Esophagus muscularis mucosa (tissue), 4 donors: ENCODE measurements at regions not wholly inside any gene's neighbourhood (a gene's known extent, or its start where the extent isn't known, plus 50 kb on each side); places are given as distances from the start of the nearest gene placed in this dataset.

Experiments used
- DNase-seq: peaks from one replicate; pipeline ENCODE4 v3.0.0-alpha.2; 2017; ENCODE audit errors: extremely low spot score
- H3K27ac ChIP-seq, 4 donors: fragments of 200-600 bp; sonication (generic); replicated peaks in 1 of 4; 1 replicate in 3 of 4; 2 replicates in 1 of 4; pipeline ENCODE4 v1.5.1; 2016 to 2019; ENCODE audit warnings: mild to moderate bottlenecking in 1 of 4
- H3K27me3 ChIP-seq, 4 donors: fragments of 200-600 bp; sonication (generic); one replicate each; pipeline versions ENCODE4 v1.5.1 to v1.6.0; 2016 to 2019
- H3K36me3 ChIP-seq, 4 donors: fragments of 200-600 bp; sonication (generic); one replicate each; pipeline ENCODE4 v1.5.1; 2016 to 2019
- H3K4me1 ChIP-seq, 4 donors: fragments of 200-600 bp; sonication (generic); one replicate each; pipeline ENCODE4 v1.5.1; 2016 to 2019
- H3K4me3 ChIP-seq, 4 donors: fragments of 200-600 bp; sonication (generic); 1 replicate in 2 of 4; 2 replicates in 2 of 4; pipeline ENCODE4 v1.5.1; 2016 to 2019; ENCODE audit warnings: mild to moderate bottlenecking in 4 of 4, moderate library complexity in 1 of 4
- H3K9me3 ChIP-seq, 4 donors: fragments of 200-600 bp; sonication (generic); 1 replicate in 3 of 4; 2 replicates in 1 of 4; pipeline ENCODE4 v1.5.1; 2016 to 2019
- CTCF ChIP-seq, 3 experiments: fragments of 200-600 bp in 2 of 3; fragments of 450-650 bp in 1 of 3; sonication (generic) in 2 of 3; IDR thresholded peaks; one replicate each; pipeline ENCODE4 v1.5.1; 2017 to 2019; ENCODE audit warnings: antibody characterized with exemption in 3 of 3, mild to moderate bottlenecking in 2 of 3, moderate library complexity in 1 of 3
- EP300 ChIP-seq: sonication (generic); formaldehyde crosslinking; IDR thresholded peaks from one replicate; pipeline ENCODE4 v1.6.1; 2017; ENCODE audit warnings: antibody characterized with exemption
- POLR2A ChIP-seq: fragments of 450-650 bp; IDR thresholded peaks from one replicate; pipeline ENCODE4 v1.6.1; 2017; ENCODE audit warnings: antibody characterized with exemption, moderate library complexity, mild to moderate bottlenecking, low read depth
- POLR2AphosphoS5 ChIP-seq, 2 donors: sonication (generic); formaldehyde crosslinking; IDR thresholded peaks; one replicate each; pipeline ENCODE4 v1.6.1; 2017; ENCODE audit warnings: antibody characterized with exemption in 2 of 2
- WGBS: methylation state at CpG from one replicate; pipeline ENCODE4 v1.1.5; 2018; 5-methylcytosine and 5-hydroxymethylcytosine counted together
- intact Hi-C: fragments of 100-400 bp; cut with DNase I; formaldehyde crosslinking; loops from one replicate; pipeline ENCODE4 v1.15.1; 2023

- no peak overlapping the region for H3K4me3 ChIP-seq
- TF ChIP-seq POLR2A (no peak), EP300 (no peak), POLR2AphosphoS5 (IDR thresholded peaks at IDR 0.05) (no peak), CTCF (IDR thresholded peaks at IDR 0.05) (no peak)
- H3K4me1 ChIP-seq = no peaks in the 10 kb centered on the region
- no peaks in the 10 kb centered on the region for H3K9me3 ChIP-seq
- DNase-seq = no peak
- intact Hi-C loops = no loop called here
- no peaks in the 10 kb centered on the region for H3K27me3 ChIP-seq
- no peak overlapping the region for H3K27ac ChIP-seq
- no peaks in the 10 kb centered on the region for H3K36me3 ChIP-seq
- WGBS = 63% methylated on average over 4 of the region's 4 CpGs
Observed at GRCh38 chr16:79451196-79451816, 149.2 kb downstream of the MAF start.

- intact Hi-C loops = no loop called here
- 89% methylated on average over 6 of the region's 6 CpGs for WGBS
- no peak for TF ChIP-seq EP300
Observed at GRCh38 chr16:79449900-79450299, 150.6 kb downstream of the MAF start.

GRCh38 chr16:79449067-79449769 lies 151.3 kb downstream of the MAF start:
- no peak for DNase-seq
- no peaks in the 10 kb centered on the region for H3K9me3 ChIP-seq
- no peaks in the 10 kb centered on the region for H3K27me3 ChIP-seq
- 92% methylated on average over 10 of the region's 10 CpGs for WGBS
- H3K4me1 ChIP-seq = no peaks in the 10 kb centered on the region
- H3K36me3 ChIP-seq = no peaks in the 10 kb centered on the region
- no peak overlapping the region for H3K27ac ChIP-seq
- intact Hi-C loops = no loop called here
- H3K4me3 ChIP-seq = no peak overlapping the region
- TF ChIP-seq POLR2AphosphoS5 (IDR thresholded peaks at IDR 0.05) = no peak
- TF ChIP-seq POLR2A = no peak
- TF ChIP-seq EP300 = no peak
- no peak for TF ChIP-seq CTCF (IDR thresholded peaks at IDR 0.05)

More at GRCh38 chr16:79449900-79450299, 150.6 kb downstream of the MAF start:
- H3K36me3 ChIP-seq = no peaks in the 10 kb centered on the region
- no peaks in the 10 kb centered on the region for H3K9me3 ChIP-seq
- no peak overlapping the region for H3K4me3 ChIP-seq
- no peak for DNase-seq
- no peaks in the 10 kb centered on the region for H3K27me3 ChIP-seq
- H3K4me1 ChIP-seq = no peaks in the 10 kb centered on the region
- H3K27ac ChIP-seq = no peak overlapping the region

GRCh38 chr16:79444572-79444971 lies 156.0 kb downstream of the MAF start:
- H3K36me3 ChIP-seq = no peaks in the 10 kb centered on the region
- DNase-seq = no peak
- peaks cover 0 to 3% (median under 1%) of the 10 kb centered on the region in 4 donors for H3K4me1 ChIP-seq
- intact Hi-C loops = no loop called here
- H3K9me3 ChIP-seq = no peaks in the 10 kb centered on the region
- WGBS = 87% methylated on average over 7 of the region's 7 CpGs
- TF ChIP-seq POLR2A (no peak), CTCF (IDR thresholded peaks at IDR 0.05) (no peak), POLR2AphosphoS5 (IDR thresholded peaks at IDR 0.05) (no peak), EP300 (no peak)
- no peak overlapping the region for H3K27ac ChIP-seq
- no peak overlapping the region for H3K4me3 ChIP-seq
- no peaks in the 10 kb centered on the region for H3K27me3 ChIP-seq

GRCh38 chr16:79439901-79440300 lies 160.6 kb downstream of the MAF start:
- DNase-seq = no peak
- TF ChIP-seq EP300 = no peak
- no peak for TF ChIP-seq POLR2AphosphoS5 (IDR thresholded peaks at IDR 0.05)
- no peak for TF ChIP-seq CTCF (IDR thresholded peaks at IDR 0.05)
- TF ChIP-seq POLR2A = no peak
- intact Hi-C loops = no loop called here
- Histone ChIP-seq H3K4me3 (no peak overlapping the region), H3K4me1 (peaks cover 0 to 9% (median 4%) of the 10 kb centered on the region in 4 donors), H3K27ac (no peak overlapping the region), H3K9me3 (no peaks in the 10 kb centered on the region), H3K36me3 (no peaks in the 10 kb centered on the region), H3K27me3 (no peaks in the 10 kb centered on the region)
- 96% methylated on average over 2 of the region's 2 CpGs for WGBS
